CD4-positive, alpha-beta T cell treated with Interferon gamma for 1 hour (primary cell): ENCODE measurements at regions not wholly inside any gene's neighbourhood (a gene's known extent, or its start where the extent isn't known, plus 50 kb on each side); places are given as distances from the start of the nearest gene placed in this dataset.

Experiments
- DNase-seq: peaks from one replicate; pipeline ENCODE4 v3.0.0-alpha.2; 2020

DNA sequence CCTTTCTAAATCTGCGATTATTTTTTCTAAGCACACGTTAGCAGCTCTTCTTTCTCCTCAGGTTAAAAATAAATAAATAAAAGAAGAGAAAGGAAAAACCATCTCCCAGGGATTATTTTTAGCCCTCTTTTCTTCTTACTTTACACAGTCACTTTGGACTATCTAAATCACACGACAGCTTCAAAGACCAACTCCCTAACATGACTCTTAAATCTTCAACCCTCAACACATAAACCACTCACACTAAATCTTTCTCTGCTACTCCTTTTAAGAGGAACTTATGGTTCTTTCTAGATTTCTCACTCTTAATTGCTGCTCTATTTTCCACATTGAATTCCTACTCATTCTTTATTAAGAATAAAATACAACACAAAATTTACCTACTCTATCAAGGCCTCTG lies 1095.0 kb upstream of the B3GALT2 start:
- no peak for DNase-seq

DNA sequence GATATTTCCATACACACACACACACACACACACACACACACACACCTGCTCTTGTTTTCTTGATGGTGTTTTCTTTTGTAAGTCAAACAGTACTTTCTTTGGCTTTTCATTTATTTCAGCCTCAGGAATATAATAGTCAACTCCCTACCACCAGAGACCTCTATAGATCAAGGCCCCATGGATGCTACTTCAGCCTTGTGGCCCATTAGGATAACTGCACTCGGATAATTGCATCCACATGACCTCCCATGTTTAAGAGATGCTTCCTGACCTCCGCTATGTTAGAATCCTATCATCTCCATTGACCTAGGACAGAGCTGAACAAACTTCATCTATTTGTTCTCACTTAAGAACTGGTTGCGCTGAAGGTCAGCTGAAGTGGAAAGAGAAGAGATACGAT lies 1094.0 kb upstream of the B3GALT2 start:
- DNase-seq: no peak

DNA sequence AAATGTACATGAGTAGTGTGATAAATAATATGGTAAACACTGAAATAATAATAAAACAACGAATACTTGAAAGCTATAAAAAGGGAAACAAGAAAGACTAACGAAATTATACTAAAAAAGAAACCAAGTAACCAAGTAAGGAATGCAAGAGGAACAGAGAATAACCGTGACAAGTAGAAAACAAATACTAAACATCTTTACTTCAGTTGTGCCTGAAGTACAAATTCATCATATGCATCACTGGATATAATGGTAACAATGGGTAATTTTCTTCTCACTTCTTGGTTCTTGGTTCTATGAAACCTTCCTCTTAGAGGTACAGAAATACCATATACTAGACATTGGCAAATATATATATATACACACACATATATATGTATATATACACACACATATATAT lies 1093.6 kb upstream of the B3GALT2 start:
- DNase-seq: no peak

DNA sequence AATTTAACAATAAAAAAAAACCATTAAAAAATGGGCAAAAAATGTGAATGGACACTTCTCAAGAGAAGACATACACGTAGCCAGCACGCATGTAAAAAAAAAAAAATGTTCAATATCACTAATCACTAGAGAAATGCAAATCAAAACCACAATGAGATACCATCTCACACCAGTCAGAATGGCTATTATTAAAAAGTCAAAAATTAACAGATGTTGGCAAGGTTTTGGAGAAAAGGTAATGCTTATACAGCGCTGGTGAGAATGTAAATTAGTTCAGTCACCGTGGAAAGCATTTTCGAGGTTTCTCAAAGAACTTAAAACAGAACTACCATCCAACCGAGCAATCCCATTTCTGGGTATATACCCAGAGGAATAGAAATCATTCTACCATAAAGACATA lies 1091.5 kb upstream of the B3GALT2 start:
- no peak for DNase-seq

DNA sequence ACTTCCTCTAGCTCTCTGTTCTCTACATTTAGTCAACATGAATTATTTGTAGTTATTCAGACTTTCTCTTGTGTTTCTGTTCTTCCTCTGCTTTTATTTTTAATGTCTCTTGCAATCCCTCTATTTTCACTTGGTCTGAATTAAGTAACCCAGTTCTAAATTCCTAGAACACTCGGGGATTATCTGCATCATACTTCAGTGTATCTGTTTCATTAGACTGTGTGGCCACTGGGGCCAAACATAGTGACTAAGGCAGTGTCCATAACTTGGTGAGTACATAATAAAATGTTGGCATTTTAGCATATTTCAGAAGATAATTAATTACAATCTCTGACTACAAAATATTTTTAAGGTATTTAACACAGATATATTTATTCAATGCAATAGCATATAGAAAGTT lies 1087.2 kb upstream of the B3GALT2 start:
- DNase-seq: no peak

DNA sequence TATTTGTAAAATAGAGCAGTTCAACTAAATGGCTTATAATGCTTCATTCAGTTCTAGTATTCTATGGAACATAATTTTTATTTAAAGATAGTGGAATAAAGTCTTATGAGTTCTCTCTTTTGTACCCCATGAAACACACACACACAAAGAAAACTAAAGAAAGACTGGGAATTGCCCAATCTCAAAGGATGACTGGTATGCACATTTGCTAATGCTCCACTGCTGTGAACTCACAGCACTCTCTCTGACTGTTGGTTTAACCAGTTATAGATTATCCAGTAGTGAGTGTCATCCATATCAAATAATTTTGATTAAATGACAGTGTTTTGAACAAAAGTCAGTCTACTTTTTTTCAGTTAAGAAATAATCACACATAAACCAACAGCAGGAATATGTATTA lies 1082.4 kb upstream of the B3GALT2 start:
- no peak for DNase-seq

DNA sequence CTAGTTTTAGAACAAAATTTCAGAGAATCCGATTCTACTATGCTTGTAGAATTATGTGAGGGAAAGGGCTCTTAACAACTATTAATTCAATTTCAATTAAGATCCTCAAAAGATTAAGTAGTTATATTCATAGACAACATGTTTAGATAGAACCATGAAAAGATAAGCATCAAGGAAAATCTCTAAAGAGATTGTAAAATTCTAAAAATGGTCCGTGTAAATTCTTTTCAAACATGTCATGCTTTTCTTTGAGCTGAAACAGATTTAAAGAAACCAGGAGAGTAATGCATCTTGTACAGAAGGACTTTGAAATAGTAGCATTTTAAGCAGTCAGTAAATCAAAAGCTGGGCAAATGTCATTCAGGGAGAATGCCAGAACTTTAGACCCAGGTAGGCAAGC lies 1080.6 kb upstream of the B3GALT2 start:
- no peak for DNase-seq

DNA sequence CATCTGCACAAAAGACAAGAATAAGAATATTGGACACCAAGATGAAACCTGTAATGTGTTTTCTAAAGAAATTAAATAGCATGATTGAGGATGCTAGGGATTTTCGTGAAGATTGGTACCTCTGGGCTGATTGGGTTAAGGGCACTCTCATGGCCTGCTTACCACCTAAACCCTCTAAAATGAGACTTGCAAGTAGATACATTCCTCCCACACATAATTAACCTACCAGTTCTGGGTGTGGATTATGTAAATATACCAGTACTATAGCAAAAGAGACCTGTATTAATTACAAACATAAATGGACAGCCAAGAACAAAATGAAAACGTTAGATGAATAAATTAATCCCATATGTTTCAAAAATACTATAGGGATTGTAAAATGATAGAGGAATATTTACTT lies 1069.6 kb upstream of the B3GALT2 start:
- DNase-seq: no peak

DNA sequence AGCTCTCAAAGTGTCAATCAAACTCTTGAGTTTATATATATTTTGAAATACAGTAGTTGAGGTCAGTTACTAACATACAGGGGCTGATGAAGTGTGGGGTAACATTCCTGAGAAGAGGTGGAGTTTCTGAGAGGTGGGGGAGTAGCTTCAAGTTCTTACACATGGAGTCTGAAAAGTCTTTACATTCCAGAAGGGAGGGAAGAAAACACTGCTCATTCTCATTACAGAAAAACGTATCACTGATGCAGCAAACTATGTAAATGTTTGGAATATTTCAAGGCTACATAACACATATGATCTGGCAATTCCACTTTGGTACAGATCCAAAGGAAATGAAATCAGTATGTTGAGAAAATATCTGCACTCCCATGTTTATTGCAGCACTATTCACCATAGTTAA lies 1065.8 kb upstream of the B3GALT2 start:
- no peak for DNase-seq

DNA sequence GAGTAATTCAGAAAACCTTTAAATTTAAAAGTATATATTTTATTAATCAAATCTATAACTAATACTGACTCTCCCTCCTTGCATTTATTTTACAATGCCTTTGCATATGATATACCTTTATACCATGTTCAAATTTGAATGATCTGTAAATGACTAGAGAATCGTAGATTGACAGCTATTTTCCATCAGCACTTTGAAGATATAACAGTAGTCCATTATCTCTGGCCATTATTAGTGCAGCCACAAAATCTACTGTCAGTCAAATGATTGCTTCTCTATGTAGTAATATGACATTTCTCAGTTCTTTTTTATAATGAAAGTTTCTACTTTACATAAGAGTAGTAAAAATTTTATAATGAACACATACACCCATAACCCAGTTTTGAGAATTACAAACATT lies 1054.8 kb upstream of the B3GALT2 start:
- DNase-seq: no peak

DNA sequence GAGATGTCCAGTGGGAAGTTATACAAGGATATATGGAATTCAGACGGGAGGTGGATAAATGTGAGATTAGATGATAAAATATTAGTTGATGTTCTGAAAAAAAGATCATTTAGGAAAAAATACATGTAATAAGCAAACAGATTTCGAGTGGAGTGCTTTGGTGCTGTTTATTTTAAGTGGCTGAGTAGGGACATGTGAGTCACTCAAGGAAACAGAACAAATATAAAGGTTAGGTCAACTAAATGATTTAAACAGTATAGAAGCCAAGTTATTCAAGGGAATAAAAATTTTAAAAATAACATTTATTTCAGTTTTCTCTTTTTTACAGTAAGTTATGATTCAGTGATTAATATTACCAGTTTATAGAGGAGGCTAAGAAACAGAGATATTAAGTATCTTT lies 1046.7 kb upstream of the B3GALT2 start:
- no peak for DNase-seq

DNA sequence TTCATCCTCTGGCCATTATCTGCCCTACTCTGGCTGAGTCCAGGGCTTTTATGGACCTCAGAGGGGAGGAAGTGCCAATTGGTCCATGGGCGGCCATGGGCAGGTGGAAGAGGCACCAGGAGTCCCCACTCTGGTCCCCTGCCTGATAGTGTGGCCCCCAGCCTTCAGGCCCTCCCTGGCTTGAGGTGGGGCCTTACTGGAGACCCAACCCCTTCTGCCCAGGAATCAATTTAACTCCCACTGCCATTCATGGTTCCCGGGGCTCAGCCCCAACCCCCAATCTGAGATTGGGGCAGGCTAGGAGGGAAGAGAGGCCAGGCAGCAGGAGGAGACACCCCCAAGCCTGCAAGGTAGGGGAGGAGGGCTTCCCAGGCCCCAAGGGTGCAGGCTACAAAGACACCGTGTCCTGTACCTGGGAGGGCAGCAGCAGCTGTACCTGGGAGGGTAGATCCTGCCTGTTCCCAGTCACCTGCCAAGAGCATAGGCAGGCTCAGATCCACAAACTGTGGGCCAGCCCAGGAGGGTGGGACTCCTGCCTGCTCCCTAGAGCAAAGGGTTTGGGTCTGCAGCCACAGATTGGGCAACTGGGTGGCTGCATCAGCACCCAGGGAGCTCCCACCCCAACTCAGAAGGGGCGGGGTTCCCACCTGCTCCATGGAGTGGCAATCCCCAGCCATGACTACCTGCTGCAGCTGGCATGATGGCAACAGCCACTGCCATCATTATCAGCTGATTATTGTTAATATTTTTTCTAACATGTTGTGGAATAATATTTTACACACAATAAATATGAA lies 1044.1 kb upstream of the B3GALT2 start:
- no peak for DNase-seq

DNA sequence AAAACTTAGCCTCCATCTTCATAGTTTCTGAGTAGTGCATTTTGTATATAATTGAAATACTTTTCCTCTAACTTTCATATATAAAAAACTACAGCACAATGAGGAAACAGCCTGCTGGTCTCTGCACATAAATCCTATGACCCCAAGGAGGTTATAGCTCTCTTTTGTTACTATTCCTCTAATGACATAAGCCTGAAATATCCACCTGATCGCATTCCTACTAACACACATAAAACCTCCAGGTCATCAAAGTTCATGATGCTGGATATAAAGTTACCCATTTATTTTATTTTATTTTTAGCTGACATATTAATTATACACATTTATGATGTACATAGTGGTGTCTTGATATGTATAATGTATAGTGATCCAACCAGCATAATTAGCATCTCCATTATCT lies 1042.0 kb upstream of the B3GALT2 start:
- no peak for DNase-seq

DNA sequence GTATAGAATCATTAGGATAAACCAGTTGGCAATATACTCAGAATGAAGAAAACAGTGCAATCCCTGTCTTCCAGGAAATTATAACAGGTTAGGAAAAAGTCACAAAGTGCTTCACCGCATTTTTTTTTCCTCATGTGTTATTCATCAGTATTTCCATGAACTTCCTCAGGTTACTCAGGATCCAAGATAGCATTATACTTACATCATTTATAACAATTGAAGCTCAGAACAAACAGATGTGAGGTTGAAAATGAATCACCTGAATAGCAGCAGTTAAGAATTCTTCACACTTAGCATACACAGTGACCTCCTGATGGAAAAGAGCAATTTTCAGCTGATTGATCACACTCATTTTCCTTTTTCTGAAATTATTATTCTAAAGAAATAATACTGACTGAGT lies 1040.7 kb upstream of the B3GALT2 start:
- no peak for DNase-seq

DNA sequence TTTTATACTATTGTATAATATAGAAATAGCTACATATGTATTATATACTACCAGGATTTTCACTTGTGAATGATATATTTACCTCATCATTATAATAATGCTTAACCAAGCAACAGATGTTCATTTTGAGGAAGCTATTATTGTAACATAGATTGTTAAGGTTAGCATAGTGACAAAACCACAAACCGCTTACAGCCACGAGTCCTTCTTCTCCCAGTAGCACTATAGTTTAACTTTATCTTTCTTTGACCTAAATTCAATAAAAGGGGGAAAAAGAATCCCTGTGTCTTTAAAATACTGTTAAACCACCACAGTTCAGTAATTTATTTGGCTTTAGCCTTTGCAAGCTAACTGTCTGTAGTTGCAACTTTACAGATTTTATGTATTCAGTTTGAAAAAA lies 1039.4 kb upstream of the B3GALT2 start:
- DNase-seq: no peak

DNA sequence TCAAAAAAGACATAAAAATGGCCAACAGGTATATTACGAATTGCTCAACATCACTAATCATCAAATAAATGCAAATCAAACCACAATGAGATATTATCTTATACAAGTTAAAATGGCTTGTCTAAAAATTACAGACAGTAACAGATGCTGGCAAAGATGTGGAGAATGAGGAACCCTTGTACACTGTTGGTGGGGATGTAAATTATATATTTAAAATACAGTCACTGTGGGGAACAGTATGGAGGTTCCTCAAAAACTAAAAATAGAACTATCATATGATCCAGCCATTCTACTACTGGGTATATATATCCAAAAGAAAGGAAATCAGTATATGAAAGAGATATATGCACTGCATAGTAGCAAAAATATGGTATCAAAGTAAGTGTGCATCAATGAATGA lies 1037.2 kb upstream of the B3GALT2 start:
- DNase-seq: no peak

DNA sequence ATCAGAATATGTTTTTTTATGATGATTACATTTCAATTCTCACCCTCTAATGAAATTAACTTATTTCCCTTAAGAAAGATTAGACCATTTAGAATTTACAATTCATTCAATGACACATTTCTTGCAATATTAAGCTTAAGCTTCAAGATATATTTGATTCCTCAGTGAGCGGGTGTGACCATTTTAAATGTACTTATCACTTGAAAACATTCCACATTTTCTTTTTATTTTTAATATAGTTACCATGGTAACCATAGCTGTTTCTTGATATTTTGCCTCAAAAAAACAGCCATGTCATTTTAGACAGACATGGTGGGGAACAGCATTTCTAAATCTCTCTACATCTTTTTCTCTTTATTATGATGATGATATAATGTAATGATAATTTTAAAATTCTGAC lies 1029.0 kb upstream of the B3GALT2 start:
- no peak for DNase-seq

DNA sequence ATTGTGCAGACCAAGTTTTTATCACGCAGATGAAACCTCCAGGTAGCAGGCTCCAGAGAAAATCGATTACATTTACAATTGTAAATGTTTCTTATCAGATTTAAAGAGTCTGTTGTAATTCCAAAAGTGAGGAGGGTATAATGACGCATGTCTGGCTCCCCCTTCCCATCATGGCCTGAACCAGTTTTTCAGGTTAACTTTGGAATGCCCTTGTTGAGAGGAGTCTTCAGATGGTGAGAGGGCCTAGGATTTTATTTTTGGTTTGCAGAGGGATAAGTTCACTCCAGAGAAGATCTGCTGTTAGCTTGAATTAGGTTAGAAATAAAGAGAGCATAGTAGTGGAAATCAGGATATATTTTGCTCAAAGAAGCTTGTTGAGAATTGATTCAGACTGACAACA lies 1028.3 kb upstream of the B3GALT2 start:
- no peak for DNase-seq

DNA sequence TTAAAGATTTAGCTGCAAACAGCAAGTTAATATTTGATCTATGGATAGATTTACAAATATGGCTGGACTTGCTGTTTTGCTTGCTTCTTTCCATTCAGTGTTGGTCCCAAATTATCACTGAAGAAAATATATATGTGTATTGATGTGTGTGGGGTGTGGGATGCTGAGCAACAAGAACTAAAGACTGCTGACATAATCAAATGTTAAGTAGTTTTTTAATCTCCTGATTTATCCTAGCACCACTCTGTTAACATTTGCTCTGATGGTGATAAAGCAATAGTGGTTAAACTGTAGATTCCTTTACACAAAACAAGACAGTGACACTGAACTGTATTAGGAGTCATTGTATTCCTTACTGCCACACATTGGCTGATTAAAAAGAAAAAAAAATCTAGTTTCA lies 1023.5 kb upstream of the B3GALT2 start:
- DNase-seq: no peak

DNA sequence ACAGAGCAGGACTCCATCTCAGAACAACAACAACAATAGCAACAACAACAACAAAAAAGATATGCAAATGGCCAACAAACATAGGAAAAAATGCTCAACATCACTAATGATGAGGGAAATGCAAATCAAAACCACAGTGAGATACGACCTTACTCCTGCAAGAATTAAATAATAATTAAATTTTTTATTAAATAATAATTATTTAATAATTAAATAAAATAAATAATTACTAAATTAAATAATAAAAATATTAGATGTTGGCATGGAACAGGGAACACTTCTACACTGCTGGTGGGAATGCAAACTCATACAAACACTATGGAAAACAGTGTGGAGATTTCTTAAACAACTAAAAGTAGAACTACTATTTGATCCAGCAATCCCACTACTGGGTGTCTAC lies 1022.3 kb upstream of the B3GALT2 start:
- no peak for DNase-seq

DNA sequence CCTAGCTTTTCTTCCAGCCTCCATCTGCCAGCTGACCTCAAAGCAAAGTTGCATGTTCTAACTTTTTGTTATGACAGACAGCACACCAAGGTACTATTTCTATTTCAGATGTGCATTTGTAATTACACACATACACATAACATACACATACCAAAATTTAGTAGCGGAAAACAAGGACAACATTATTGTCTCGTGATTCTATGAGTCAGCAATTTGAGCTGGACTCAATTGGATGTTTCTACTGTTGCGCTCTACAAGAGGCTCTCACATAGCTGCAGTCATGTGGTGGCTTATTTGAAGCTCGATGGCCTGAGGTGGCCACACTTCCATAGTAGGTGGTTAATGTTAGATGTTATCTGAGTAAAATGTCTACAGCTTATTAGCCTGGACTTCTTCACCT lies 1010.1 kb upstream of the B3GALT2 start:
- DNase-seq: no peak

DNA sequence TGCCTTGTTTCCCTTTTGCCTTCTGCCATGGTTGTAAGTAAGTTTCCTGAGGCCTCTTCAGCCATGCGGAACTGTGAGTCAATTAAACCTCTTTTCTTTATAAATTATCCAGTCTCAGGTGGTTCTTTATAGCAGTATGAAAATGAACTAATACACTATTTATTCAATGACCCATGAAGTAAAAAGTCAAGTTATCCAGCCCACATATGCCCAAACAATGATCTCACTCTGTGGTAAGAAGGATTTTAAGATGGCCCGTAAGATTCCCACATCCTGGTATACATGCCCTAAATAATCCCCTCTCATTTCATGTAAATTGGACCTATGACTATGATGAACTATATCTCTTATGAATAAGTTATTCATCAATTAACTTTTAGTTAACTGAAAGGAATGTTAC lies 1008.3 kb upstream of the B3GALT2 start:
- DNase-seq: no peak

DNA sequence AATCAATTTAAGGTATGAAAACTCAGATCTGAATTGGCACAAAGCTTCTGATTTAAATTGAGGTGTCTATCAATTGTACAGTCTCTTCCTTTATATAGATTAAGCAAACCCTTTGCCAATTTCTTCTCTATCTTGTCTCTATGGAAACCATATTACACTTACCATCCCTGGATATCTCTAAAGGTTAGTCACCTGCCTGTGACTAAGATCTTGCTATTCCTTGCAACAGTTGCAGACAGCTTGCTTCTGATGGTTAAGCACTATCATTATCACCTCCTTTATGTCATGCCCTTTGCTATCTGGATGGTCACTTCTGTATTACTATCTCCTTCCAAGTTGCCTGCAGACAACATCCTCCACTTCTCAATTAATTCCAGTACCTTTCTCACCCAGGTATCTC lies 998.6 kb upstream of the B3GALT2 start:
- DNase-seq: no peak

DNA sequence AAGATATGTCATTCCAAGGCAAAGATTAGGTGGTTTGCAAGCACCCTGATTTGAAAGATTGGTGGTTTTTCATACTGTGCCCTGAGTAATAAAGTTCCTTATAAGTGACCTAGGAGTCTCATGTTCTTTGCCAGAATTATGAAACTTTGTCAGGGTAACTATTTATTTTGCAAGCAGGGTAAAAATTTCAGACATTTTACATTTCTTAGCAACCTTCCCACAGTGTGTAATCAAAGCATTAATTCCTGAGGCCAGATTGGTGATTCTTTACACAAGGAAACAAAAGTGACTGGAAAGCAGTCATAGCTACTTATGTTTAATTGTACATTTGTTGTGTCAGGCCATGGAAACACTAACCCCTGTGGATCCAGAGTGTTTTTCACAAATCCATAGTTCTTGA lies 998.0 kb upstream of the B3GALT2 start:
- no peak for DNase-seq

DNA sequence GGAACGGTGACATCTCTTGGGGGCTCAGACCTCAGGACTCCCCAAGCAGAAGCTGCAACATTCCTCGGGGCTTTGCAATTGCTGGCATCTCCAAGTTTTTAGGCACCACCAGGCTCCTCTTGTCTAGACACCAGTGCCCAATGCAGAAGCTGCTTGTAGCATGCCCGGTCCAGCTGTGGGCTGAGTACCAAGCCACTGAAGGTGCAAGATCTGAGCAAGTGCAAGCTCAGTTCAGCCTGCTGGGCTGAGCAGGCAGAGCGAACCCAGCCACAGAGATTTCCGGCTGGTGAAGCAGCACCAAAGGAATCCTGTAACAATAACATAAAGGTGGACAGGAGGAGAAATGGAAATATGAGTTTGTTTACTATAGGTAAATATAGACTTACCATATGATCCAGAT lies 995.4 kb upstream of the B3GALT2 start:
- DNase-seq: no peak

DNA sequence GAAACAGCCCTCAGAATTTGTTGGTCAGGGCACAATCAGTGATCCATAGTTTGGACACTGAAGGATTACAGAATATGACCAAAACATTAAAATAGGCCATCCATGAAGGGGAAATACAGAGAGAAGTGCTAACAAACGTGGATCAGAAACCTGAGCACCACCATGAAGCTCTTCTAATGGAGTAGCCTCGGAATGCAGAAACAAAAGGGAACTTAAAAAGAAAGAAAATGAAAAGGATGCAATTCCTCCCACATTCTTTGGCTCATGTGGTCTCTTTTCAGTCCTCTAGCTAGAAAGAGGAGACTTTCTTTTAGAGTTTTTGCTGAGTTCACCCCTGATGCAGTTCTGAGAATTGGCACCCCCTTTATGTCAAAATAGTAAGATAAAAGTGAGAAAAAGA lies 989.8 kb upstream of the B3GALT2 start:
- no peak for DNase-seq
